DND-41 (cell line): ENCODE measurements at regions not wholly inside any gene's neighbourhood (a gene's known extent, or its start where the extent isn't known, plus 50 kb on each side); places are given as distances from the start of the nearest gene placed in this dataset.

Source experiments
- ATAC-seq: fragments of 200-7000 bp; cut with Tn5 transposase; 3 replicates; pipeline ENCODE4 v1.9.1; 2021; ENCODE audit warnings: low read depth; ENCODE audit not compliant: insufficient read depth
- DNase-seq: peaks from one replicate; pipeline ENCODE4 v3.0.0-alpha.2; 2020
- H2AFZ ChIP-seq: 2 replicates; pipeline ENCODE4 v1.6.0; 2012; ENCODE audit warnings: low read depth, low read length
- H3K27ac ChIP-seq: 2 replicates; pipeline ENCODE4 v1.5.1; 2012; ENCODE audit warnings: low read length, inconsistent platforms
- H3K27me3 ChIP-seq: fragments of 200-600 bp; sonication (generic); 2 replicates; pipeline ENCODE4 v1.6.0; 2012; ENCODE audit warnings: low read length, mild to moderate bottlenecking, inconsistent platforms; ENCODE audit not compliant: insufficient read depth, poor library complexity
- H3K36me3 ChIP-seq: 2 replicates; pipeline ENCODE4 v1.5.1; 2012; ENCODE audit warnings: low read length, inconsistent platforms; ENCODE audit not compliant: insufficient read depth
- H3K4me1 ChIP-seq: 2 replicates; pipeline ENCODE4 v1.5.1; 2012; ENCODE audit warnings: mild to moderate bottlenecking, low read length; ENCODE audit not compliant: insufficient read depth
- H3K4me2 ChIP-seq: 2 replicates; pipeline ENCODE4 v1.6.0; 2012; ENCODE audit warnings: mild to moderate bottlenecking, moderate library complexity, low read length, inconsistent platforms; ENCODE audit not compliant: insufficient read depth
- H3K4me3 ChIP-seq, 2 experiments: fragments of 200-600 bp in 1 of 2; shearing (Covaris generic) in 1 of 2; 2 replicates each; pipeline ENCODE4 v1.5.1; 2012 to 2016; ENCODE audit warnings: inconsistent platforms in 2 of 2, low read length in 2 of 2, mild to moderate bottlenecking in 2 of 2, low read depth in 1 of 2, moderate library complexity in 1 of 2
- H3K79me2 ChIP-seq: 2 replicates; pipeline ENCODE4 v1.6.0; 2012; ENCODE audit warnings: low read length, inconsistent platforms; ENCODE audit not compliant: insufficient read depth
- H3K9ac ChIP-seq: 2 replicates; pipeline ENCODE4 v1.6.0; 2012; ENCODE audit warnings: low read depth, mild to moderate bottlenecking, inconsistent platforms, low read length, moderate library complexity
- H3K9me3 ChIP-seq: 2 replicates; pipeline ENCODE4 v1.5.1; 2012; ENCODE audit warnings: low read length, moderate library complexity, mild to moderate bottlenecking, inconsistent platforms; ENCODE audit not compliant: insufficient read depth, severe bottlenecking
- H4K20me1 ChIP-seq: 2 replicates; pipeline ENCODE4 v1.6.0; 2012; ENCODE audit warnings: low read length; ENCODE audit not compliant: insufficient read depth
- EZH2 ChIP-seq: IDR thresholded peaks from 3 replicates; pipeline ENCODE4 v1.6.1; 2012; ENCODE audit warnings: borderline replicate concordance, low read depth, mild to moderate bottlenecking, moderate library complexity, low read length, inconsistent platforms; ENCODE audit not compliant: severe bottlenecking
- TF ChIP-seq, protein P1 (sequence below): IDR thresholded peaks from 2 replicates; pipeline ENCODE4 v1.5.1; 2012; ENCODE audit warnings: borderline replicate concordance, low read length, moderate library complexity, mild to moderate bottlenecking; ENCODE audit not compliant: poor library complexity, severe bottlenecking; ENCODE audit errors: extremely low read depth

DNA sequence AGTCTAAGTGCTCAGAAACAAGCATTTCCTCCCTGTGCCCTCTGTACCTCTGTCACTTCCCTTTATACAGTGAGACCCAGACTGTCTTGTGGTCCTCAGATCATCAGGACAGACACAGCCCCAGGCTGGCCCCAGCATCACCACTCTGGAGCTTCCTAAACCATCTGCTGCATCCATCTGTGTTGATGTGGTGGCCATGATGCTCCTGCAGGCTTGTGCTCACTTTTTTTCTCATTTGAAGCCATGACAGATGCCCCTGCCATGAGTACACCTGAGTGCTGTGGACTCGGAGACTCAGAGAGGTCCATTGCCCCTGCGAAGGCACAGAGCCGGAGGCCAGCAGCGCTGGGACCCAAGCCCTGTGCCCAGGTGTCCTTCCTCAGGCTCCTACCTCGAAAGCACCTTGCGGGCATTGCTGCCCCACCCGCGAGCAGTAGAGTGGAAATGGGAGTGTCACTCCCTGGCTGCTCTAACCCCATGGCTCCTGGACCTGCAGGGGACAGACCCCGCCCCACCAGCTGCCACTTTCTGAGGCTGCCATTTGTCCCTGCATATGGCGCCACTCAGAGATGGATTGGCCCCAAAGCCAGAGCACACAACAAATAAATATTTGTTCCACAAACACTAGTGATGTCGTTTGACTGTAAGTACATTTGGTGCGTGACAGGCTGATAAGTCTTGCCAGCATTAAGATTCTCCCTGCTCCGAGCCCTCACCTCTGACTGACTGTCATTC, 593.5 kb downstream of the TBC1D22A start:
- Histone ChIP-seq H2AFZ (no peak overlapping the region), H3K27me3 (peaks cover 11% of the 10 kb centered on the region), H4K20me1 (no peaks in the 10 kb centered on the region), H3K9me3 (no peaks in the 10 kb centered on the region), H3K4me1 (no peaks in the 10 kb centered on the region), H3K79me2 (no peaks in the 10 kb centered on the region), H3K36me3 (no peaks in the 10 kb centered on the region), H3K4me3 (no peak overlapping the region), H3K4me2 (no peak overlapping the region), H3K27ac (no peak overlapping the region), H3K9ac (no peak overlapping the region)
- TF ChIP-seq, protein P1, sequence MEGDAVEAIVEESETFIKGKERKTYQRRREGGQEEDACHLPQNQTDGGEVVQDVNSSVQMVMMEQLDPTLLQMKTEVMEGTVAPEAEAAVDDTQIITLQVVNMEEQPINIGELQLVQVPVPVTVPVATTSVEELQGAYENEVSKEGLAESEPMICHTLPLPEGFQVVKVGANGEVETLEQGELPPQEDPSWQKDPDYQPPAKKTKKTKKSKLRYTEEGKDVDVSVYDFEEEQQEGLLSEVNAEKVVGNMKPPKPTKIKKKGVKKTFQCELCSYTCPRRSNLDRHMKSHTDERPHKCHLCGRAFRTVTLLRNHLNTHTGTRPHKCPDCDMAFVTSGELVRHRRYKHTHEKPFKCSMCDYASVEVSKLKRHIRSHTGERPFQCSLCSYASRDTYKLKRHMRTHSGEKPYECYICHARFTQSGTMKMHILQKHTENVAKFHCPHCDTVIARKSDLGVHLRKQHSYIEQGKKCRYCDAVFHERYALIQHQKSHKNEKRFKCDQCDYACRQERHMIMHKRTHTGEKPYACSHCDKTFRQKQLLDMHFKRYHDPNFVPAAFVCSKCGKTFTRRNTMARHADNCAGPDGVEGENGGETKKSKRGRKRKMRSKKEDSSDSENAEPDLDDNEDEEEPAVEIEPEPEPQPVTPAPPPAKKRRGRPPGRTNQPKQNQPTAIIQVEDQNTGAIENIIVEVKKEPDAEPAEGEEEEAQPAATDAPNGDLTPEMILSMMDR, result no peak
- no peak for TF ChIP-seq EZH2
- ATAC-seq (no peak), DNase-seq (no peak)

DNA sequence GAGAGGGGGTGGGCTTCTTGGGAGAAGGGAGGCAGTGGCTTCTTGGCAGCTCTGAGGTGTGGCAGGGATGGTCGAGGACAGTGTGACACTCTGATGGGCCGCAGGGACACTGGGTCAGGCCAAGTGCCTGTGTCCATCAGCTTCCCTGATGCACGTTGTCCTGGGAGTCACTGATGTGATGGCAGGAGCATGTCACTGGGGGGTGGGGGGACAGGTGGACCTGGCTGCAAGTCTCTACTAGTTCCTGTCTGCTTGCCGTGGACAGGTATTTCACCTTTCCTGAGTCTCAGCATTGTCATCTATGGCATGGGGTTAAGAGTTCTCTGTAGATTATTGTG, 592.9 kb downstream of the TBC1D22A start:
- no peaks in the 10 kb centered on the region for H3K9me3 ChIP-seq
- H3K4me3 ChIP-seq, result no peak overlapping the region
- H3K36me3 ChIP-seq, result no peaks in the 10 kb centered on the region
- no peak overlapping the region for H2AFZ ChIP-seq
- no peaks in the 10 kb centered on the region for H3K4me1 ChIP-seq
- no peak overlapping the region for H3K27ac ChIP-seq
- H4K20me1 ChIP-seq, result no peaks in the 10 kb centered on the region
- no peak overlapping the region for H3K9ac ChIP-seq
- ATAC-seq (no peak), DNase-seq (no peak)
- H3K27me3 ChIP-seq, result peaks cover 9% of the 10 kb centered on the region
- TF ChIP-seq EZH2, result no peak
- TF ChIP-seq, protein P1, result no peak
- no peaks in the 10 kb centered on the region for H3K79me2 ChIP-seq
- no peak overlapping the region for H3K4me2 ChIP-seq

DNA sequence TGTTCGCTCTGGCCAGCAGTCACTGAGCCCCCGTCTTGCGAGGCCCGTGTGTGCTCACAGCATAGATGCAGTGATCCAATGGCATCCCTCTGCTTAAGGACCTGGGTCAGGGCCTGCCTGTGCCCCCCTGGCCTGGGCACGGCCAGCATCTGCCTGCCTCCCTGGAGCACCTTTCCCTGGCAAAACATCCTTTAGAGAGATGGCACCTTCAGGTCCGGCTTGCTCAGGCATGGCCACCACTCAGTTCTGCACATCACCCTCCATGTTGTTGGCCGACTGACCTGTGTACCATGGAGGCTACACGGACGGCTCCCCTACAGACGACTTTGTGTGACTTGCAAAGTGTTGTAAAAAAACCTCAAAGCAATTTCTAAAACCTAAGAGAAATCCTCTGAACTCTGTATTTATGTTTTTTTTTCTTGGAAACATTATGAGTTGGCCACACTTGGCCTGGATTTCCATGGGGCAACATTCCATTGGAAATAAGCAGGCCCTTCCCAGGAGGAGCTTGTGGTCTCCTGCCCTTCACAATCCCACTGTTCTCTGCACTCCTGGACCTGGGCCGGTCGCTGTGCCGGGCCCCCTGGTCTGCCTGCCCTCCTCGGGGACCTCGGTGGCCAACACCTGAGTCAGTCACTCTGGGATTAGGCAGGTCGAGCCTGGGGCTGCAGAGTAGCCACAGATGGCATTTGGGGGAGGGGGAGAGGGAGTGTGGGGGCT, 592.4 kb downstream of the TBC1D22A start:
- no peak overlapping the region for H3K4me2 ChIP-seq
- no peaks in the 10 kb centered on the region for H4K20me1 ChIP-seq
- no peak for ATAC-seq

More for the DNA sequence above, 592.4 kb downstream of the TBC1D22A start:
- H3K9me3 ChIP-seq, result no peaks in the 10 kb centered on the region
- TF ChIP-seq, protein P1, result no peak
- no peak for TF ChIP-seq EZH2
- H3K79me2 ChIP-seq, result no peaks in the 10 kb centered on the region
- H3K4me1 ChIP-seq, result no peaks in the 10 kb centered on the region
- H3K4me3 ChIP-seq, result no peak overlapping the region
- peaks cover 4% of the 10 kb centered on the region for H3K27me3 ChIP-seq
- H3K27ac ChIP-seq, result no peak overlapping the region
- no peaks in the 10 kb centered on the region for H3K36me3 ChIP-seq
- H3K9ac ChIP-seq, result no peak overlapping the region
- H2AFZ ChIP-seq, result no peak overlapping the region
- DNase-seq, result no peak
